SU-DHL-6 (cell line): ENCODE measurements at regions not wholly inside any gene's neighbourhood (a gene's known extent, or its start where the extent isn't known, plus 50 kb on each side); places are given as distances from the start of the nearest gene placed in this dataset.
A peak's percentile ranks its signal among the peaks of the same experiment; 100 is the strongest.

Source experiments
- H2AFZ ChIP-seq: fragments of 200-600 bp; sonication (generic); 2 replicates; pipeline ENCODE4 v1.6.1; 2014; ENCODE audit warnings: low read depth, mild to moderate bottlenecking, moderate library complexity, mixed read lengths, antibody characterized with exemption, low read length; ENCODE audit not compliant: severe bottlenecking
- H3F3A ChIP-seq: fragments of 200-600 bp; shearing (Covaris generic); 2 replicates; pipeline ENCODE4 v1.6.0; 2016; ENCODE audit warnings: antibody characterized with exemption, mild to moderate bottlenecking; ENCODE audit not compliant: insufficient read depth
- H3K27ac ChIP-seq: fragments of 200-600 bp; sonication (generic); 2 replicates; pipeline ENCODE4 v1.5.1; 2016; ENCODE audit warnings: low read depth, mild to moderate bottlenecking, low read length, moderate library complexity, mixed read lengths
- H3K27me3 ChIP-seq: fragments of 200-600 bp; sonication (generic), shearing (Covaris generic); 2 replicates; pipeline ENCODE4 v1.6.0; 2014; ENCODE audit warnings: mild to moderate bottlenecking, low read length
- H3K36me3 ChIP-seq: fragments of 200-600 bp; sonication (generic); 2 replicates; pipeline ENCODE4 v1.6.1; 2014; ENCODE audit warnings: mild to moderate bottlenecking, low read length, mixed read lengths
- H3K4me2 ChIP-seq: fragments of 300-600, 200-600 bp; shearing (Covaris generic), sonication (generic); 2 replicates; pipeline ENCODE4 v1.6.0; 2014; ENCODE audit warnings: low read length, low read depth, mild to moderate bottlenecking; ENCODE audit not compliant: poor library complexity, severe bottlenecking
- H3K4me3 ChIP-seq: fragments of 200-600 bp; sonication (generic); 2 replicates; pipeline ENCODE4 v1.5.1; 2014; ENCODE audit warnings: antibody characterized with exemption, low read length, mild to moderate bottlenecking, mixed read lengths; ENCODE audit not compliant: insufficient read depth, poor library complexity, severe bottlenecking
- H3K79me2 ChIP-seq: fragments of 200-600 bp; sonication (generic); 2 replicates; pipeline ENCODE4 v1.6.1; 2014; ENCODE audit warnings: mild to moderate bottlenecking, low read length, moderate library complexity; ENCODE audit not compliant: insufficient read depth
- H3K9ac ChIP-seq: fragments of 200-600 bp; sonication (generic); 2 replicates; pipeline ENCODE4 v1.7.0; 2014; ENCODE audit warnings: mild to moderate bottlenecking, low read length
- H3K9me2 ChIP-seq: fragments of 200-600 bp; sonication (generic); replicated peaks from 2 replicates; pipeline ENCODE4 v1.6.1; 2014; ENCODE audit warnings: low read length; ENCODE audit not compliant: insufficient read depth
- H3K9me3 ChIP-seq: fragments of 200-600 bp; sonication (generic); 2 replicates; pipeline ENCODE4 v1.6.1; 2014; ENCODE audit warnings: low read length, mixed read lengths; ENCODE audit not compliant: insufficient read depth
- H4K20me1 ChIP-seq: fragments of 200-600 bp; sonication (generic); 2 replicates; pipeline ENCODE4 v1.6.1; 2014; ENCODE audit warnings: low read depth, mild to moderate bottlenecking, antibody characterized with exemption, low read length, moderate library complexity, mixed read lengths
- EZH2phosphoT487 ChIP-seq: fragments of 200-600 bp; sonication (generic), shearing (Covaris generic); conservative IDR thresholded peaks from 2 replicates; pipeline ENCODE4 v1.6.1; 2018; ENCODE audit warnings: mild to moderate bottlenecking, antibody characterized with exemption, low read length, moderate library complexity, mixed read lengths
- TF ChIP-seq, protein P1 (sequence below): fragments of 200-600 bp; sonication (generic); IDR thresholded peaks from one replicate; pipeline ENCODE4 v1.5.1; 2017; ENCODE audit warnings: antibody characterized with exemption, mild to moderate bottlenecking, low read length, moderate library complexity; ENCODE audit not compliant: insufficient read depth, poor library complexity, severe bottlenecking

DNA sequence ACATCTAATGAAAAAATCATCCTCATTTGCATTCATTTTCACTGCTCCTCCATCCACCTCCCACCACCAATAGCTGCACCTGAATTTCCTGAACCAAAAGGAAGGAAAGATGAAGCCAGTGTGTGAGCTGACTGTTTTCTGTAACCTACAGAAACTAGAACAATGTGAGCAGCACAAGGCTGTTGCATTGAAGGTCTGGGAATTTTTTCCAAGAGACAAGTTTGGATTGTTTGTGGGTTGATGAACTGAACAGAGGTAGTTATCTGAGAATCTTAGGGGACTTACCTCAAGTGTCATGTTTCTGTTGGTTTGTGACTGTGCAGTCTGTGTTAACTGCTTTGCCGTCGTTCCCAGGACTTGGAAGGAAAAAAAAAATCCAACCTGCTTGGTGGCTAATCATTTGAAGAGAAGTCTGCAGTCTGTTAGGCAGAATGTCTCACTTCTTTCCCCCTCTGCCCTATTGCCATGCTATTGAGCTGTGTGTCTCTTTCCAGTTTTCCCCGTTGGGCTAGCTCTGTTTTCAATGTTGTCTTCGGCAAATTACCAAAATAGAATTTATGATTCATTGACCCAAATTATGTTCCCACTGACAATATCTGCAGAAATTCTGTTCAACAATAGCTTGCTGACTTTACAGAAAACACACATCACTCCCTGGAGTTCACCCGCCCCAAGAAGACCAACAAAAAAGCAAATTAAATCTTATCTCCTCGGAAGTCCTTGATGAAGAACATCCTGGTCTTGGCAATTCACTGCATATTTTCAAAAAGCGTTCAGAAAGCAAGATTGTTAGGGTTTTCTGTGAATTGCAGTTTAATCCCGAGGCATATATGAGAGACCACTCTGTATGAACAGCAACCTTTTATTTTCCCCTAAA, 76.0 kb downstream of the SC5D start:
- Histone ChIP-seq H3K4me2 (peak overlapping the region; percentile 63), H3K4me3 (no peak overlapping the region), H2AFZ (peak overlapping the region; percentile 67), H3K79me2 (no peaks in the 10 kb centered on the region), H3K27me3 (no peaks in the 10 kb centered on the region), H3F3A (peaks cover 24% of the 10 kb centered on the region), H3K9me3 (no peaks in the 10 kb centered on the region), H3K9me2 (no peaks in the 10 kb centered on the region), H3K9ac (peak overlapping the region; percentile 31), H3K36me3 (no peaks in the 10 kb centered on the region), H4K20me1 (no peaks in the 10 kb centered on the region), H3K27ac (peak overlapping the region; percentile 73)
- no peak for TF ChIP-seq EZH2phosphoT487
- TF ChIP-seq, protein P1, sequence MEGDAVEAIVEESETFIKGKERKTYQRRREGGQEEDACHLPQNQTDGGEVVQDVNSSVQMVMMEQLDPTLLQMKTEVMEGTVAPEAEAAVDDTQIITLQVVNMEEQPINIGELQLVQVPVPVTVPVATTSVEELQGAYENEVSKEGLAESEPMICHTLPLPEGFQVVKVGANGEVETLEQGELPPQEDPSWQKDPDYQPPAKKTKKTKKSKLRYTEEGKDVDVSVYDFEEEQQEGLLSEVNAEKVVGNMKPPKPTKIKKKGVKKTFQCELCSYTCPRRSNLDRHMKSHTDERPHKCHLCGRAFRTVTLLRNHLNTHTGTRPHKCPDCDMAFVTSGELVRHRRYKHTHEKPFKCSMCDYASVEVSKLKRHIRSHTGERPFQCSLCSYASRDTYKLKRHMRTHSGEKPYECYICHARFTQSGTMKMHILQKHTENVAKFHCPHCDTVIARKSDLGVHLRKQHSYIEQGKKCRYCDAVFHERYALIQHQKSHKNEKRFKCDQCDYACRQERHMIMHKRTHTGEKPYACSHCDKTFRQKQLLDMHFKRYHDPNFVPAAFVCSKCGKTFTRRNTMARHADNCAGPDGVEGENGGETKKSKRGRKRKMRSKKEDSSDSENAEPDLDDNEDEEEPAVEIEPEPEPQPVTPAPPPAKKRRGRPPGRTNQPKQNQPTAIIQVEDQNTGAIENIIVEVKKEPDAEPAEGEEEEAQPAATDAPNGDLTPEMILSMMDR = no peak

DNA sequence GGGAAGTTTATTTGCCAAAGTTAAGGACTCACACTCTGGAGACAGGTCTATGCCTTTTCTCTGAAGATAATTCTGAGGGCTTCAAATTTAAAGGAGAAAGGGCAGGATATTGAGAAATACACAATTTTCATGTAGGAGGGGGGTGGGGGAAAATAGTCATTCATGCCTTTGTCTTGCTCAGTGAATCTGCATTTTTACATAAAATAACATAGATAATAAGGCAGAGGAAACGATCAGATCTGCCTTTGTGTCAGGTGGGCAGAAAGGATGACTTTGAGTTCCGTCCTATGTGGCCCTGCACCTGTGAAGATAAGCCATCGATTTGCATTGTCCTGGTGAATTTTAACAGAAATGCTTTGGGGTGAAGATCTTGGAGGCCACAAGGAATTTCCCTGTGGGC, 76.8 kb downstream of the SC5D start:
- peaks cover 32% of the 10 kb centered on the region for H3F3A ChIP-seq
- no peak overlapping the region for H3K9ac ChIP-seq
- no peaks in the 10 kb centered on the region for H3K36me3 ChIP-seq
- TF ChIP-seq, protein P1 = no peak
- TF ChIP-seq EZH2phosphoT487 = no peak
- no peak overlapping the region for H3K4me2 ChIP-seq
- H3K79me2 ChIP-seq = no peaks in the 10 kb centered on the region
- H3K9me3 ChIP-seq = no peaks in the 10 kb centered on the region
- no peak overlapping the region for H3K4me3 ChIP-seq
- H3K27me3 ChIP-seq = no peaks in the 10 kb centered on the region
- H2AFZ ChIP-seq = no peak overlapping the region
- no peaks in the 10 kb centered on the region for H4K20me1 ChIP-seq
- no peak overlapping the region for H3K27ac ChIP-seq
- H3K9me2 ChIP-seq = no peaks in the 10 kb centered on the region

DNA sequence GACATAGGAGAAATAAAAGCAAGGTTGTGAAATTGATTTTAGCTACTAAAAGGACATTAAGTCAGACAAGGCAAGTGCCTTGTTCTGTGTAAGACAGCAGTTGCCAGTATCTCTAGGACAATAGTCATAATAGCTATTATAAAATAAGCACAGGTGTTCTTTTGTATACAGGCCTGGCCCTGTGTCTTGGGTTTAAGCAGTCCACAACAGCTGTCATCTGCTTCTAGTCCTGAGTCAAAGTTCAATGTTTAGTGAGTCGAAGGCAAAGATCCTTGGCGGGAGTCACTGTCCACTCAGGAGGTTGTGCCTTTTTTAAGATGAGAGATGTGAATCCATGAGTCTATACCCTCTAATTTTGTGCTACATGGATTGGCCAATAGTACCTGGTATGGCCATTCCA, 79.5 kb downstream of the SC5D start:
- peak overlapping the region; percentile 77 for H3K27ac ChIP-seq

More for the DNA sequence above, 79.5 kb downstream of the SC5D start:
- Histone ChIP-seq H3K79me2 (no peaks in the 10 kb centered on the region), H2AFZ (no peak overlapping the region), H3K9me3 (no peaks in the 10 kb centered on the region), H3K4me3 (no peak overlapping the region), H3K9ac (peak overlapping the region; percentile 34; the same call in 1 of the 2 replicates), H3K27me3 (no peaks in the 10 kb centered on the region), H4K20me1 (no peaks in the 10 kb centered on the region), H3F3A (peaks cover 38% of the 10 kb centered on the region), H3K4me2 (peak overlapping the region; percentile 62), H3K36me3 (no peaks in the 10 kb centered on the region), H3K9me2 (no peaks in the 10 kb centered on the region)
- TF ChIP-seq, protein P1 = no peak
- TF ChIP-seq EZH2phosphoT487 = no peak
